HG03095 (cell line): ENCODE measurements at regions not wholly inside any gene's neighbourhood (a gene's known extent, or its start where the extent isn't known, plus 50 kb on each side); places are given as distances from the start of the nearest gene placed in this dataset.
"Not testable (repeated sequence)": the region's sequence is repeated elsewhere in the genome, so short reads cannot be mapped to it uniquely, and the experiment has no call there.

Experiments
- ATAC-seq: cut with Tn5 transposase; IDR thresholded peaks from one replicate; pipeline ENCODE4 v1.9.1; 2021; ENCODE audit warnings: moderate library complexity; ENCODE audit not compliant: unreplicated experiment

GRCh38 chr5:142259758-142260157 is 65.1 kb downstream of the SPRY4 start:
- ATAC-seq, result no peak

GRCh38 chr5:142255831-142256230 is 69.0 kb downstream of the SPRY4 start:
- ATAC-seq, result no peak

DNA sequence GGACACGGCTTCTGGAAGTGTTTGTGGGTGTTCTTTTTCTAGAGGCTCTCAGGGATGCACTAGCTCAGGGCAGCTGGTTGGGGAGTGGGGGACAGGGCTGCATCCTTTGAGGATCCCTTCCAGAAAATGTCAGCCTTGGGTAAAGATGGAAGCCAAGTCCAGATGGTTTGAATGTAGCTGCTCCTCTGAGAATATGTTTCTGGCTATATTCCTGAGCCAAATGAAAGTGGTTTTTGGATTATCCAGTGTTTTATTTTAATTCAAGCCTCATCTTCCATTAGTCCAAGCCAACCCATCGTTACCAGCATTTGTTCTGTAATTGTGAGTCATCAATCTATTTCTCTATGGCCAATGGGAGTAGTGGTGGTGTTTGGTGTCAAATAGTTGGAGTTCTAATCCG is 70.4 kb downstream of the SPRY4 start:
- ATAC-seq, result no peak

DNA sequence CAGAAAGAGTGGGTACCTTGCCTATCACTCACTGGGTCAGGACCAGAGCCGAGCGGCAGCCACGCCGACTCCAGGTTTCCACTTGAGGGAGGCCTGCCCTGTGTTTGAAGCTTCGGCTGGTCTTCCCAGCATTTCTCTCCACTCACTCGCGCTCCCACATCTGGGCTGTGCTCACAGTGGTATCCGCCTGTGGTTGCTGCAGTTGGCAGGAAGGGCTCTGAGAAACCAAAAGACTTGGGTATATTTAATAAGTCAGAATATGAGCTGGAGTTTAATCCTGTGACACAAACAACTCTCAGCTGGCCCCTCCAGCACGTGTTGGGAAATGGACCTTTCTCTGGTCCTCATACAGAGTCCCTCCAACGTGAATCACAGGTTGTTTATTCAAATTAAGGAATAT is 70.9 kb downstream of the SPRY4 start:
- ATAC-seq, result no peak

- no peak for ATAC-seq
Observed at GRCh38 chr5:142250119-142250518, 74.7 kb downstream of the SPRY4 start.

- no peak for ATAC-seq
Observed at GRCh38 chr5:142248853-142249462, 75.9 kb downstream of the SPRY4 start.

DNA sequence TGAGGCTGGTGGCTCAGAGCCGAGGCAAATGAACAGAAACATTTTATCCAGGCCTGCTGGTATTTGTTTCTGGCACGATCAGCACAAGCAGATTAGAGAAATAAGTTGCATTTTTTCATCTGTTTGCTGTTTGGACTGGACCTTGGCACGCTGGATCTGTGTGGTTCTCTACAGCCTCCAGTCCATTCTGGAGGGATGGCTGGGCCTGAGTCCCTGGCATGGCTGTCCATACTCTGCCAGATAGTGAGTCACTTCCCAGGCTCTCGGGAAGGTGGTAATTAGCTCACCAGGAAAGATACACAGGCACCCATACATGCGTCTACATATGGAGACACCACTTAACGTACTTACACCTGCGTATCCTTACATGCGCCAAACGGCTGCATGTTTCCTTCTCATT is 78.6 kb downstream of the SPRY4 start:
- no peak for ATAC-seq

GRCh38 chr5:142245786-142246185 is 79.0 kb downstream of the SPRY4 start:
- no peak for ATAC-seq

GRCh38 chr5:142244440-142244839 is 80.4 kb downstream of the SPRY4 start:
- no peak for ATAC-seq

DNA sequence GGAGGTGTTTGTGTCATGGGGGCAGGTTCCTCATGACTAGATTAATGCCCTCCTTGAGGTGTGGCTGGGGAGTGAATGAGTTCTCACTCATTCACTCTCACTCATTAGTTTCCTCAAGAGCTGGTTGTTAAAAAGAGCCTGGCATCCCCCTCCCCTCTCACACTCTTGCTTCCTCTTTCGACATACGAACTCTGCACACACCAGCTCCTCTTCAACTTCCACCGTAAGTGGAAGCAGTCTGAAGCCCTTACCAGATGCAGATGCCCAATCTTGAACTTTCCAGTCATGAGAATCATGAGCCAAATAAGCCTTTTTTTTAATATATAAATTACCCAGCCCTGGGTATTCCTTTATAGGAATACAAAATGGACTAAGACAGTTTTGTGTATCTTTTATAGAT is 82.5 kb downstream of the SPRY4 start:
- no peak for ATAC-seq

- ATAC-seq, result no peak
Observed at GRCh38 chr5:142239394-142240159, 85.2 kb downstream of the SPRY4 start.

DNA sequence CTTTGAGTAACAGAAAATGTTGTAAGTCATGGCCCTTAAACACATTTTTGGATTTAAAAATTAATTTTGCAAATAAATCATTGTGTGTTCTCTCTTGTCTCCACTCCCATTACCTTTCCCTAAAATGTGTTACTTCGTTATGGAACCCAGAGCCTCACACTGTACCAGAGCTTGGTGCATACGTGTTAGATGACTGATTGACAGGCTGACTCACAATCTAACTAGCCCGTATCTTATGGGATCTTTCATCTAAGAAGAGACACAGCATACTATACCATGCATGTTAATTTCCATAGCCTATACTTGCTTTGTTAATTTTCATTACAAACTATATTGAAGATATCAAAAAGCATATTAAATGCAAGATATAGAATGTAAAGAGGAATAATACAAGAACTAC is 87.1 kb downstream of the SPRY4 start:
- ATAC-seq, result no peak

- not testable (repeated sequence) for ATAC-seq
Observed at GRCh38 chr5:142236673-142237290, 88.0 kb downstream of the SPRY4 start.

DNA sequence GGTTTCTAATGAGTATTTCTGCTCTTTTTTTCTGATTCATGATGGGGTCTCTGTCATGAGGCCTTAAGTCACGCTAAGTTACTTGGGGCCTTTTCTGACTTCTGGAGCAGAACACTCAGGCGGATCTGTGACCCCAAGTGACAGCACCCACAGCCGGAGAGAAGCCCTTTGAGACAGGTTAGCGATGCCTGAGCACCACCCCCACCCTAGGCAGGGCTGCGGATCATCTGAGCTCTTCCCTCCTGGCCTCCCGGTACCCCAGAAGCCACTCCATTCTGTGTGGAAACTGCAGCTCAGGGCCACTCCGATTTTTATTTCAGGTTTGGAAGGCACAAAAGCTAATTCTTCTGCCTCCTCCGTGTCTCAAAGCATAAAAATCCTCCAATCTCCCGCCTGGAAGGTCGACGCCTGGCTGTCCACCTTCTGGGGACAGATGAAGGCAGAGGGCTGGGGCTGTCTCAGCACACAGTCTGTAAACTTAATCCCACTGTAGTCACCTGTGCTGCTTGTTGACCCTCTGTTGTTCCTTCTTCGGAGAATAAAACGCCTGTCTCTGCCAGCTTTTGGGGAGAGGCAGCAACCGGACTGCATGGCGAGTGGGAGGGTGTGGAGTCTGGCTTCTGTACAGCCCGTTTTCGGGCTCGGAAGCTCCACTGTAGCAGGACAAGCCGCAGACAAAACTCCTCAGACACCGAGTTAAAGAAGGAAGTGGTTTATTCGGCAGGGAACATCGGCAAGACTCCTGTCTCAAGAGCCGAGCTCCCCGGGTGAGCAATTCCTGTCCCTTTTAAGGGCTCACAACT is 88.8 kb downstream of the SPRY4 start:
- ATAC-seq, result no peak

DNA sequence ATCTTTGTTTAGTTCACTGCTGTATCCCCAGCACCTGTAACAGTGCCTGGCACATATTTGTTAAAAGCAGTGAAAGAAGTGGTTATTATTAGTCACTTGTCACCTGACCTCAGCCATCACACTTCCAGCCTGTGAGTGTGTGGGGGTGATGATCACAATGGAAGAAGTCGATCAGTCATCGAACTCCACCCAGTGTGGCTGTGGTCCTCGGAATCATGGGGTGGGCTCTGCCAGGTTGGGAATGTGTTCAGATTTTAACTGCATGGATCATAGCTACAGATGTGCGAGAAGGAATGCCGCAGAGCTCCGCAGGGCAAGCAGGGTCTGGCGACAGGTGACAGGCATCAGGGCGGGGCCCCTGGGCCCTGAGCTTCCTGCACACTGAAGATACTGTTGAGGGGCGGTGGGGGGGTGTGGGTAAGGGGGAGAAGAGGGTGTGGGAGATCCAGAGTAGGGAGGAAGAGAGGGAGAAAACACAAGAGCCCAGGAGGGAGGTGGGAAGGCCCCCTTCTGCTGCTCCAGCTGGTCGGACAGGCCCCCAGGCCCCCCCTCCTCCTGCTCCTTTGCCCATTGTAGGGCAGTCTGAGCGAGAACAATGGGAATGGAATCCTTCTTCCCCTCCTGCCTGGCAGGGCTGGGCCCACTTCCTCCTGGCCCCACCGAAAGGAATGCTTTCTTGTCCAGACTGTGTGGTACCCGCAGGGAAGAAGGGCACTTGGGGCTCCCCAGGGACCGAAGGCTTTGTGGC is 89.6 kb downstream of the SPRY4 start:
- no peak for ATAC-seq

- ATAC-seq, result no peak
Observed at GRCh38 chr5:142233083-142234032, 91.5 kb downstream of the SPRY4 start.

- not testable (repeated sequence) for ATAC-seq
Observed at GRCh38 chr5:142230949-142231348, 93.9 kb downstream of the SPRY4 start.

- no peak for ATAC-seq
Observed at GRCh38 chr5:142225141-142225540, 99.7 kb downstream of the SPRY4 start.

GRCh38 chr5:142222866-142223558 is 101.8 kb downstream of the SPRY4 start:
- peak; percentile 5 for ATAC-seq
